Cardiac fibroblast (primary cell): ENCODE measurements at regions not wholly inside any gene's neighbourhood (a gene's known extent, or its start where the extent isn't known, plus 50 kb on each side); places are given as distances from the start of the nearest gene placed in this dataset.

ENCODE experiments used
- DNase-seq, 2 donors: peaks; one replicate each; pipeline versions ENCODE4 v3.0.0 to v3.0.0-alpha.2; 2010; ENCODE audit warnings: low read depth in 2 of 2
- H3K4me3 ChIP-seq, 2 donors: replicated peaks in 1 of 2; 1 replicate in 1 of 2; 2 replicates in 1 of 2; pipeline ENCODE4 v1.5.1; 2011; ENCODE audit warnings: low read depth in 2 of 2, low read length in 2 of 2, mild to moderate bottlenecking in 2 of 2, moderate library complexity in 1 of 2
- TF ChIP-seq, protein P1 (sequence below): IDR thresholded peaks from one replicate; pipeline ENCODE4 v1.5.1; 2011; ENCODE audit warnings: low read depth, mild to moderate bottlenecking, low read length, inconsistent platforms

GRCh38 chr1:8166406-8166805 is 140.3 kb upstream of the ERRFI1 start:
- no peak overlapping the region for H3K4me3 ChIP-seq
- no peak for DNase-seq
- TF ChIP-seq, protein P1, sequence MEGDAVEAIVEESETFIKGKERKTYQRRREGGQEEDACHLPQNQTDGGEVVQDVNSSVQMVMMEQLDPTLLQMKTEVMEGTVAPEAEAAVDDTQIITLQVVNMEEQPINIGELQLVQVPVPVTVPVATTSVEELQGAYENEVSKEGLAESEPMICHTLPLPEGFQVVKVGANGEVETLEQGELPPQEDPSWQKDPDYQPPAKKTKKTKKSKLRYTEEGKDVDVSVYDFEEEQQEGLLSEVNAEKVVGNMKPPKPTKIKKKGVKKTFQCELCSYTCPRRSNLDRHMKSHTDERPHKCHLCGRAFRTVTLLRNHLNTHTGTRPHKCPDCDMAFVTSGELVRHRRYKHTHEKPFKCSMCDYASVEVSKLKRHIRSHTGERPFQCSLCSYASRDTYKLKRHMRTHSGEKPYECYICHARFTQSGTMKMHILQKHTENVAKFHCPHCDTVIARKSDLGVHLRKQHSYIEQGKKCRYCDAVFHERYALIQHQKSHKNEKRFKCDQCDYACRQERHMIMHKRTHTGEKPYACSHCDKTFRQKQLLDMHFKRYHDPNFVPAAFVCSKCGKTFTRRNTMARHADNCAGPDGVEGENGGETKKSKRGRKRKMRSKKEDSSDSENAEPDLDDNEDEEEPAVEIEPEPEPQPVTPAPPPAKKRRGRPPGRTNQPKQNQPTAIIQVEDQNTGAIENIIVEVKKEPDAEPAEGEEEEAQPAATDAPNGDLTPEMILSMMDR: no peak

DNA sequence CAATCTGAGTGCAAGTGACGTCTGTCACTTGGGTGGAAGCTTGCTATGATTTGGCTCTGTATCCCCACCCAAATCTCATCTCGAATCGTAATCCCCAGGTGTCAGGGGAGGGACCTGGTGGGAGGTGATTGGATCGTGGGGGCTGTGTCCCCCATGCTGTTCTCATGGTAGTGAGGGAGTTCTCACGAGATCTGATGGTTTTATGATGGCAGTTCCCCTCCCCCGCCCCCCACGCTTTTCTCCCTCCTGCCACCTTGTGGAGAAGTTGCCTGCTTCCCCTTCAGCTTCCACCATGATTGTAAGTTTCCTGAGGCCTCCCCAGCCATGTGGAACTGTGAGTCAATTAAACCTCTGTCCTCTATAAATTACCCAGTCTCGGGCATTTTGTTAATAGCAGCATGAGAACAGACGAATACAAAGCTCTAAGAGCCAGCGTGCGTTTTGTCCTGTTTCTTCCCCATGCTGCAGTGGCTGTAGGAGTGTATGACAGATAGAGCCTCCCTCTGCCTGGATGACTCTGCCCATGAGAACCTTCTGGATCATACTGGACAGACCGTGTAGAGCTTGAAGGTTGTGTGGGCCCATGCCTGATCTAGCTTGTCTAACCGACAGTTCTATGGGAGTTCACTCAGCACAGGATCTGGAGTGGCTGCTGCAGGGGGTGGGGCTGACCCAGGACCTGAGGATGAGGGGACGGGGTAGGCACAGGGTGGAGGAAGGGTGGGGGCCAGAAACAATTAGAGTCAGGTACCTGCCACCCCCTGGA is 139.7 kb upstream of the ERRFI1 start:
- H3K4me3 ChIP-seq: no peak overlapping the region
- no peak for DNase-seq
- TF ChIP-seq, protein P1: peak; percentile 23

GRCh38 chr1:8164670-8165069 is 138.6 kb upstream of the ERRFI1 start:
- no peak overlapping the region for H3K4me3 ChIP-seq
- no peak for DNase-seq

DNA sequence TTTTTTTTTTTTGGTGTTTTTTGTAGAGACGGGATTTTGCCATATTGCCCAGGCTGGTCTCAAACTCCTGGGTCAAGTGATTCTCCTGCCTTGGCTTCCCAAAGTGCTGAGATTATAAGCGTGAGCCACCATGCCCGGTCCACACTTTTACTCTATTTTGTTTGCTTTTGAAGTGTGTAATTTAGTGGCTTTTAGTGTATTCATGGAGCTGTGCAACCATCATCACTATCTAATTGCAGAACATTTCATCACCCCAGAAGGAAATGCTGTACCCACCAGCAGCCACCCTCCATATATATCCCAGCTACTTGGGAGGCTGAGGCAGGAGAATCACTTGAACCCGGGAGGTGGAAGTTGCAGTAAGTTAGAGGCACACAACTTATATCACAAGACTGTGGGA is 136.9 kb upstream of the ERRFI1 start:
- H3K4me3 ChIP-seq: no peak overlapping the region
- DNase-seq: no peak
- TF ChIP-seq, protein P1: no peak

More at GRCh38 chr1:8164670-8165069, 138.6 kb upstream of the ERRFI1 start:
- TF ChIP-seq, protein P1: no peak

GRCh38 chr1:8162168-8162567 is 136.1 kb upstream of the ERRFI1 start:
- no peak for DNase-seq
- TF ChIP-seq, protein P1: no peak
- no peak overlapping the region for H3K4me3 ChIP-seq

GRCh38 chr1:8161546-8162105 is 135.5 kb upstream of the ERRFI1 start:
- TF ChIP-seq, protein P1: no peak
- H3K4me3 ChIP-seq: no peak overlapping the region
- DNase-seq: no peak
